Caco-2 (cell line): ENCODE measurements at regions not wholly inside any gene's neighbourhood (a gene's known extent, or its start where the extent isn't known, plus 50 kb on each side); places are given as distances from the start of the nearest gene placed in this dataset.

Experiments used
- BruUV-seq: library from RNA; stranded (reverse); fragments of 400-500 nt; replicated peaks from 2 replicates; lab custom pipeline; 2021; lab: Mats Ljungman, UMichigan
- CTCF ChIA-PET: fragments of 300-600 bp; sonication (Branson Sonifier 250); formaldehyde crosslinking; loops from one replicate; lab custom pipeline; 2022; ENCODE audit warnings: antibody characterized with exemption; lab: Charles Lee
- POLR2A ChIA-PET: fragments of 300-600 bp; sonication (Branson Sonifier 250); formaldehyde crosslinking; loops from one replicate; lab custom pipeline; 2022; ENCODE audit warnings: antibody characterized with exemption; lab: Charles Lee
- DNase-seq, 2 experiments: peaks; one replicate each; pipeline versions ENCODE4 v3.0.0 to v3.0.0-alpha.2; 2020 to 2022
- H3K27me3 ChIP-seq: replicated peaks from 2 replicates; pipeline ENCODE4 v1.6.0; 2011; ENCODE audit warnings: low read length; ENCODE audit not compliant: control insufficient read depth, insufficient read depth
- H3K36me3 ChIP-seq: 2 replicates; pipeline ENCODE4 v1.5.1; 2011; ENCODE audit warnings: low read length; ENCODE audit not compliant: control insufficient read depth, insufficient read depth
- H3K4me1 ChIP-seq: fragments of 250-450 bp; sonication (Bioruptor Pico); 2 replicates; pipeline ENCODE4 v1.5.1; 2020; ENCODE audit warnings: mild to moderate bottlenecking
- H3K4me3 ChIP-seq: 2 replicates; pipeline ENCODE4 v1.5.1; 2011; ENCODE audit warnings: low read depth, mild to moderate bottlenecking, control low read depth, low read length
- H3K9me3 ChIP-seq: fragments of 250-450 bp; sonication (Bioruptor Pico); 2 replicates; pipeline ENCODE4 v1.5.1; 2020; ENCODE audit warnings: mild to moderate bottlenecking, moderate library complexity
- H3K27ac Mint-ChIP-seq: one replicate; pipeline ENCODE4 v1.8.0; 2022; ENCODE audit warnings: mixed read lengths; ENCODE audit not compliant: unreplicated experiment
- H3K27me3 Mint-ChIP-seq: one replicate; pipeline ENCODE4 v1.8.0; 2022; ENCODE audit warnings: mixed read lengths; ENCODE audit not compliant: insufficient read depth, unreplicated experiment
- H3K36me3 Mint-ChIP-seq: one replicate; pipeline ENCODE4 v1.8.0; 2022; ENCODE audit warnings: mild to moderate bottlenecking, mixed read lengths; ENCODE audit not compliant: insufficient read depth, unreplicated experiment
- H3K4me1 Mint-ChIP-seq: one replicate; pipeline ENCODE4 v1.8.0; 2022; ENCODE audit warnings: low read depth, mixed read lengths; ENCODE audit not compliant: unreplicated experiment
- H3K4me3 Mint-ChIP-seq: one replicate; pipeline ENCODE4 v1.8.0; 2022; ENCODE audit warnings: mild to moderate bottlenecking, moderate library complexity, mixed read lengths; ENCODE audit not compliant: unreplicated experiment
- H3K9me3 Mint-ChIP-seq: one replicate; pipeline ENCODE4 v1.8.0; 2022; ENCODE audit warnings: mixed read lengths; ENCODE audit not compliant: unreplicated experiment
- CTCF ChIP-seq, 2 experiments: fragments of 200-600 bp in 1 of 2; IDR thresholded peaks; 1 replicate in 1 of 2; 2 replicates in 1 of 2; pipeline versions ENCODE4 v1.5.1 to v1.8.0; 2011 to 2022; ENCODE audit warnings: antibody characterized with exemption in 1 of 2, control low read depth in 1 of 2, inconsistent platforms in 1 of 2, low read depth in 1 of 2, low read length in 1 of 2, mild to moderate bottlenecking in 1 of 2, moderate library complexity in 1 of 2; ENCODE audit not compliant: insufficient read depth in 1 of 2, severe bottlenecking in 1 of 2, unreplicated experiment in 1 of 2
- intact Hi-C: fragments of 100-400 bp; cut with micrococcal nuclease; formaldehyde crosslinking; loops from one replicate; pipeline ENCODE4 v1.10.0; 2022; ENCODE audit not compliant: unreplicated experiment

DNA sequence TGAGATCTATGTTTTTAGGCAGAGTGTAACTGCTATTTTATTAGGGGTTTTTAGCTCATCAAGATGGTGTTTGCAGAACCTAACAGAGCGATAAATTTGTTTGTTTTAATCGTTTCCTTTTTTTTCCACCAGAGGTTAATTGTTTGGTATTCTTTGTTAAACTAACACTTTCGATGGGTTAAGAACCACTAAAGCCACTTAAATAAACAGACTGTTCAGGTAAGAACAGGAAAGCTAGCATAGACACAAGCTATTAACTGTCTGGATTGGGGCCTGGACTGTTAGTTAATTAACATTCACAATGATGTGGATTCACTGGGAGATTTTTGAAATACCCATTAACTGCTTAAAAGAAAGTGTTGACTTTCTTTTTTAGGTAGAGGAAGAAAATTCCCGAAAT, 209.0 kb upstream of the COPS8 start:
- Mint-ChIP-seq H3K27ac (no peak overlapping the region), H3K36me3 (no peaks in the 10 kb centered on the region), H3K27me3 (no peaks in the 10 kb centered on the region), H3K4me1 (peaks cover 14% of the 10 kb centered on the region), H3K9me3 (no peaks in the 10 kb centered on the region), H3K4me3 (no peak overlapping the region)
- Histone ChIP-seq H3K36me3 (no peaks in the 10 kb centered on the region), H3K27me3 (no peaks in the 10 kb centered on the region), H3K9me3 (no peaks in the 10 kb centered on the region), H3K4me3 (no peak overlapping the region), H3K4me1 (peaks cover 19% of the 10 kb centered on the region; the same call in 1 of the 2 replicates)
- intact Hi-C loops = no loop called here
- DNase-seq = no peak
- no TSS peak for BruUV-seq
- ChIA-PET POLR2A (no interaction called here), CTCF (no interaction called here)
- no peak for TF ChIP-seq CTCF (IDR thresholded peaks at IDR 0.05; ENCODE audit: insufficient read depth in 1 of 2, low read depth in 1 of 2, low read length in 1 of 2, severe bottlenecking in 1 of 2, unreplicated experiment in 1 of 2)

- Mint-ChIP-seq H3K36me3 (no peaks in the 10 kb centered on the region), H3K4me3 (no peak overlapping the region), H3K27ac (no peak overlapping the region), H3K4me1 (peaks cover 12% of the 10 kb centered on the region), H3K9me3 (peaks cover 10% of the 10 kb centered on the region), H3K27me3 (no peaks in the 10 kb centered on the region)
- Histone ChIP-seq H3K4me1 (peaks cover 19% of the 10 kb centered on the region; the same call in 1 of the 2 replicates), H3K27me3 (no peaks in the 10 kb centered on the region), H3K9me3 (no peaks in the 10 kb centered on the region; the same call in 1 of the 2 replicates), H3K36me3 (no peaks in the 10 kb centered on the region), H3K4me3 (no peak overlapping the region)
- intact Hi-C loops = no loop called here
- no peak for TF ChIP-seq CTCF (IDR thresholded peaks at IDR 0.05; ENCODE audit: insufficient read depth in 1 of 2, low read depth in 1 of 2, low read length in 1 of 2, severe bottlenecking in 1 of 2, unreplicated experiment in 1 of 2)
- no TSS peak for BruUV-seq
- ChIA-PET CTCF (no interaction called here), POLR2A (no interaction called here)
- DNase-seq = no peak
These were observed 207.7 kb upstream of the COPS8 start for GRCh38 chr2:236877972-236878371.

GRCh38 chr2:236879416-236879963, 206.2 kb upstream of the COPS8 start:
- intact Hi-C loops = no loop called here
- peaks cover 10% of the 10 kb centered on the region for H3K9me3 Mint-ChIP-seq
- no peak for TF ChIP-seq CTCF (IDR thresholded peaks at IDR 0.05; ENCODE audit: insufficient read depth in 1 of 2, low read depth in 1 of 2, low read length in 1 of 2, severe bottlenecking in 1 of 2, unreplicated experiment in 1 of 2)
- Histone ChIP-seq H3K9me3 (no peaks in the 10 kb centered on the region; the same call in 1 of the 2 replicates), H3K36me3 (no peaks in the 10 kb centered on the region), H3K27me3 (no peaks in the 10 kb centered on the region), H3K4me1 (peaks cover 13% of the 10 kb centered on the region; the same call in 1 of the 2 replicates), H3K4me3 (no peak overlapping the region)
- BruUV-seq = no TSS peak
- H3K36me3 Mint-ChIP-seq = no peaks in the 10 kb centered on the region
- no peak overlapping the region for H3K27ac Mint-ChIP-seq
- peaks cover 12% of the 10 kb centered on the region for H3K4me1 Mint-ChIP-seq
- ChIA-PET CTCF (no interaction called here), POLR2A (no interaction called here)
- no peak for DNase-seq
- no peaks in the 10 kb centered on the region for H3K27me3 Mint-ChIP-seq
- H3K4me3 Mint-ChIP-seq = no peak overlapping the region
